ENCODE measurements at regions not wholly inside any gene's neighbourhood (a gene's known extent, or its start where the extent isn't known, plus 50 kb on each side); places are given as distances from the start of the nearest gene placed in this dataset.
A peak's percentile ranks its signal among the peaks of the same experiment; 100 is the strongest.
"Not testable (repeated sequence)": the region's sequence is repeated elsewhere in the genome, so short reads cannot be mapped to it uniquely, and the experiment has no call there.

DNA sequence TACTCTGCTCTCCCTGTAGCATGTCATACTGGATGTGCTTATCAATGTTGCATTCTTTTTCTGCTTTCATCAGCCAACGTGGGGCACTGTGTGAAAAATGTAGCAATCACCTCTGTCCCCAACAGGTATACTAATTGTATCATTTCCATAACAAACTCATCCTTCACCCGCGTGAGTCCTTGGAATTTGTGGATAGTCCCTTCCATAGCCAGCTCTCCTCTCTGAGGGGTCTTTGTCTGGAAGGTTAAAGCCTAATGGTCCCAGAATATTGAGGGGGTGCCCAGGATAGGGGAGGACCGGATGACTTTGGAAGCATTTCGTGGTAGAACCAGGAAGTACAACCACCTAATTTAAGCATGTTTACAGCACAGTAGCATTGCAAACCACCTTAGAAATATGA lies 124.6 kb downstream of the FOXB1 start:
- no peak overlapping the region for H3K4me3 ChIP-seq (ENCODE audit: low read depth, low read length)
- no peak for DNase-seq (ENCODE audit: low read depth)

DNA sequence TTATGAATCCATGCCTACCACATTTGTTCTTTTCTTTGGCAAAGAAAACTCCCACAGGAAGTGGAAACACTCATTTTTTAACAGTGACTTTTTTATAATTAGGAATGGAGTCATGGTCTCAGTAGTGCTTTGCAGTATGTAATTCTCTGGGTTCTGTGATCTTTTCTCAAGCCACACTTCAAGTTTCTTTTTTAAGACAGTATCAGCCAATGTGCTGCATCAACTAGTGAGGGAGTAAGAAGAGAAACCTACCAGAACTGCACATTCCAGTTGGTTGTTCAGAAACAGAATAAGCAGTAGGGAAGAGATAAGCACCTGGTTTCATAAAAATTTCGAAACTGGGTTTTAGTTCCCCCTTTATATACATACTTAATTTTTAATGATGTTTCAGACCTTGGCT lies 126.3 kb downstream of the FOXB1 start:
- no peak for DNase-seq (ENCODE audit: low read depth)
- no peak overlapping the region for H3K4me3 ChIP-seq (ENCODE audit: low read depth, low read length)

- DNase-seq (ENCODE audit: low read depth), result no peak
- no peak overlapping the region for H3K4me3 ChIP-seq (ENCODE audit: low read depth, low read length)
These were observed 126.7 kb downstream of the FOXB1 start for GRCh38 chr15:60130821-60131220.

- DNase-seq (ENCODE audit: low read depth), result no peak
- no peak overlapping the region for H3K4me3 ChIP-seq (ENCODE audit: low read depth, low read length)
These were observed 130.5 kb downstream of the FOXB1 start for GRCh38 chr15:60134609-60135008.

GRCh38 chr15:60135961-60136360 lies 131.8 kb downstream of the FOXB1 start:
- H3K4me3 ChIP-seq (ENCODE audit: low read depth, low read length), result no peak overlapping the region
- no peak for DNase-seq (ENCODE audit: low read depth)

DNA sequence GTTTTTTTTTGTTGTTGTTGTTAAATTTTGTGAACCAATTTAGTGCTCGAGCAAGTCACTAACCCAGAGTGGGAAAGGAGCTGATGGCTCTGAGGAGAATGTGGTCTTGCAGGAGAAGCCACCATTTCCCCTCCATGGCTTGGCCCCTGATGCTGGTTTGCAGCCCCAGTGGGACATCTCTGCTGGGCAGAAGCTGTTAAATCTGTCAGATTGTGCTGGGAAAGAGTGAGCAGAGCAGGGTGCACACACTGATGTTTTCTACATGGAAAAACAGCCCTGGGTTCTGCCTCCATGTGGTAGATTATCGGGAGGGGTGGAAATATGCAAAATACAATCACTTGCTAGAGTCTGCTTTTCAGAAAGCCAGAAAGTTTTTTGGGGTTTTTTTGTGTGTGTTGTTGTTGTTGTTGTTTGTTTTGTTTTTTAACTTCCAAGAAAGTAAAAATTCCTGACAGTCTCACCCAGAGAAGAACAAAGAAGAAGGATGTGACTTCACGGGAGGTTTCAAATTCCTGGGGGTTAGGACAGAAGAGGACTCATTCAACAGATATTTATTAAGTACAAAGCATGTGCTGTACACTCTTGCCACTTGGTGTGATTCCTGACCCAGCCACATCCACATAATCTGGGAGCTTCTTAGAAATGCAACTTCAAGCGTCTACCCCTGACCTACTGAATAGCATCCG lies 133.7 kb downstream of the FOXB1 start:
- DNase-seq (ENCODE audit: low read depth), result no peak
- H3K4me3 ChIP-seq (ENCODE audit: low read depth, low read length), result no peak overlapping the region

DNA sequence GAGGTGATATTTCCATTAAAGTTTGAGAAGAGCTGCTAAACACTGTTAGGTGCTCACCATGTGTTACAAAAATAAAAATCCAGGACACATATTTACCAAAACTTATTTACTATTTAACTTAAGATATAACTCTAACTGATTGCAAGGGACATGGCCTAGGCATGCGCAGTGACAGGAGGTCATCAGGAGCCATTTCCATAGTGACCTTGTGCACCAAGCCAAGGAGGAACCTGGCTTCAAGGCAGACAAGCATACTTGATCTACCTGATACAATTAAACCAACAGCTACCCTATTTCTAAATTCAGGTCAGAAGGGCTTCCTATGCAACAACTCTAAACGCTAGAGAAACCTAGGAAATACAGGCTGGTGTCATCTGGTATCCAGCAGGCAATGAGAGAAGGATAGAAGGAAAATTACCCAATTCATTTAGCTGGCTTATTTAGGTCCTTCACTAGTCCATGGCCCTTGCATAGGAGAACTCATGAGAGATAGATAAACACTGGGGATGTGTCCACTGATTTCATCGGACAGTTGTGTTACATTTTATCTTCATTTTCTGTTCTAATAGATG lies 134.4 kb downstream of the FOXB1 start:
- no peak overlapping the region for H3K4me3 ChIP-seq (ENCODE audit: low read depth, low read length)
- no peak for DNase-seq (ENCODE audit: low read depth)

DNA sequence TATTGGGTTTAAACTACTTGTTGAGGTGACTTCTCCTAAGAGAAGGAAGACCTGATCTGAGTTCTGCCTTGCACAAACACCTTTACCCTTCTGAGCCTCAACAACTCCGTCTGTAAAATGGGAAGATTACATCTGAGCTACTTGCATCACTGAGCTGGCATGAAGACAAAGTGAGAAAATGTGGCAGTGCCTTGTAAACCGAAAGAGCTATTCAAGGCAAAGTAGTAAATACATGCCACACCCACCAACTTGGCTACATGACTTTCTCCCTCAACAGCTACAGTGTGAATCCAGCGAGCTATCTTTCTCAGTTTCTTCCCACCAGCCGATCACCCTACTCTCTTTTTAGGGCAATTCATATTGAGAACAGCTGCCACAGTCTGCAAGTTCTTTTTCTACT lies 148.3 kb downstream of the FOXB1 start:
- DNase-seq (ENCODE audit: low read depth), result no peak
- no peak overlapping the region for H3K4me3 ChIP-seq (ENCODE audit: low read depth, low read length)

DNA sequence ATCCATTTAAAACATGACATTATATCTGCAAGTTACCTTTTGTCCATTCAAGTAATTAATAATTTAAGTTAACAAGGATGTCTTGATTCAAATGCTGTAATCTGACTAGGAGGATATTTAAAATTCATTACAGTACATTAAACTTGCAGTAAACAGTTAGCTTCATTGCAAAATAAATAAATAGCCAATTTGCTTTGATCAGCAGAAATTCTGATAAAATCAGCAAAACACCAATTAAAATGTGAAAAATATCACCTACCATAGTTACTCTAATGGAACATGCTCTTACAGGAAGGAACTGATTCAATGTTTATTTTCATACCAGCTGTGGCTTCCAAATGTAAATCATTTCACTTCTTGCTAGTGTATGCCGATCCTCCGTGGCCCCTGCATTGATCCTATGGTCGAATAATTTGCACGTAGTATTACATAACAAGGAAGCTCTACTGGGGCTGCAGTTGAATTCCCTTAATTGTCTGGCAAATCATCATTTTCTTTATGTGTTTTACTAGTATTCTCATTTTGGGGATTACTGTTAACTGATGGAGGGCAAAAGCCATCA lies 150.7 kb downstream of the FOXB1 start:
- DNase-seq (ENCODE audit: low read depth), result no peak
- no peak overlapping the region for H3K4me3 ChIP-seq (ENCODE audit: low read depth, low read length)

- DNase-seq (ENCODE audit: low read depth), result peak; percentile 10
- H3K4me3 ChIP-seq (ENCODE audit: low read depth, low read length), result no peak overlapping the region
These were observed 151.6 kb downstream of the FOXB1 start for GRCh38 chr15:60155661-60156060.

DNA sequence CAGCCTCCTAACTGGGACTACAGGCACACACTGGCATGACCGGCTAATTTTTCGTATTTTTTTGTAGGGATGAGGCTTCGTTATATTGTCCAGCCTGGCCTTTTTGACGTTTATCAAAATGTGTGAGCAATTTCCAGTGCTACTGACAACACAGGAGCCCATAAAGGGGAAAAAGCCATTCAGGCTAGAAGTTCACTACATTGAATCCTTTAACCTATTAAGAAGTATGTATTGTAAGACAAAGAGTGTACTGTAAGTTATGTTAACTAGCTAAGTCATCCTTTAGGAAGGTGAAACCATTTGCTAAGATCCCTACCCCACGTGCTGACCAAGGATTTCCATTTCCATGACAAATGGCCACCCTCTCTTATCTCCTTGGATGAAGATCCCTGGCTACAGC lies 156.8 kb downstream of the FOXB1 start:
- no peak overlapping the region for H3K4me3 ChIP-seq (ENCODE audit: low read depth, low read length)
- no peak for DNase-seq (ENCODE audit: low read depth)

GRCh38 chr15:60161704-60162103 lies 157.6 kb downstream of the FOXB1 start:
- no peak for DNase-seq (ENCODE audit: low read depth)
- no peak overlapping the region for H3K4me3 ChIP-seq (ENCODE audit: low read depth, low read length)

DNA sequence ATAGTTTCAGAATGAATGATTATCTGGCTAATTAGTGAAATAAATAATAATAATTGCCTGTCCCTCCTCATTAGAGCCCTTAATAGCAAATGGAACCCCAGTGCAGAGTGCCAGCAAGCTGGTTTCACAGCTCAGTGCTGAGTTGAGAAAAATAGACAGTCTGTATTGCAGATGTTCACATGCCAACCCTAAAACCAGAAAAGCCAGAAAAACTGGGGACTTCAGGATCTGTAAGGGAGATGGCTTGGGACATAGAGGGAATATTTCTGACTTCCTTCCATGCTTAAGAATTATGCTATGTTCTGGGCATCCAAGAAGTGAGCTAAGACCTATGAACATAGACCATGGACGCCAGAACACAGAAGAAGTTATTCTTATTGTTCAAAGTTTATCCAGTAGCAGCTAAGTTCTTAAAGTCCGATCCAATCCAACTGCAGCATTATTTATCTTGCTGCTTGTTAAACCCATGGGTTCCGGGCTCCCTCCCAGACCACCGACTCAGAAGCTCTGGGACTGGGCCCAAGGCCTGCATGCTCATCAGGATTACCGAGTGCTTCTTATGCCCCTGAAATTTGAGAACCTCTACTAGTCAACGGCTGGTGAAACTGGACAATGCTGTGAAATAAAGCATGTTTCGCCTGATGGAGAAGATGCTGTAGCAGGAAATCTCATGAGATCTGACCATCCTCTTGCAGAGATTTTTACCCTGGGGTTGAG lies 158.3 kb downstream of the FOXB1 start:
- no peak for DNase-seq (ENCODE audit: low read depth)
- H3K4me3 ChIP-seq (ENCODE audit: low read depth, low read length), result no peak overlapping the region

GRCh38 chr15:60162968-60163355 lies 158.9 kb downstream of the FOXB1 start:
- H3K4me3 ChIP-seq (ENCODE audit: low read depth, low read length), result no peak overlapping the region
- DNase-seq (ENCODE audit: low read depth), result no peak

GRCh38 chr15:60165111-60165510 lies 161.0 kb downstream of the FOXB1 start:
- H3K4me3 ChIP-seq (ENCODE audit: low read depth, low read length), result no peak overlapping the region
- no peak for DNase-seq (ENCODE audit: low read depth)

DNA sequence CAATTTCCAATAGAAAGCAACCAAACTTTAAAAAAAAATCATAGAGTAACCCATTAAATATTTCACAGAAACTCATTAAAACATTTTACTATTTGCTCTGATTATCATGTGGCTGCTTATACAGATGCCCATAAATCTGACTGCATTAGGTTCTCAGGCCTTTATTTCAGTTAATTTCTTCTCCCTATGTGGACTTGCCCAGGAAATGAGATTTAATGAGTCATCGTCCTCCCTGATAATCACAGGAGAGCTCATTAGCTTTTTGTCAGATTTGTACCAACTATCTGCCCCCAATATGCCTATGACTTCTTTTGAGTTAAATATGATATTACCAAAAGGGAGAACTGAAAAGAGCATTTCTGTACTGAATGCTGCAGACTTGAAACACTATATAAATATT lies 168.0 kb downstream of the FOXB1 start:
- no peak overlapping the region for H3K4me3 ChIP-seq (ENCODE audit: low read depth, low read length)
- no peak for DNase-seq (ENCODE audit: low read depth)

- H3K4me3 ChIP-seq (ENCODE audit: low read depth, low read length), result no peak overlapping the region
- peak; percentile 8 for DNase-seq (ENCODE audit: low read depth)
These were observed 175.8 kb downstream of the FOXB1 start for GRCh38 chr15:60179786-60180391.

GRCh38 chr15:60181957-60182356 lies 177.8 kb downstream of the FOXB1 start:
- not testable (repeated sequence) for DNase-seq (ENCODE audit: low read depth); H3K4me3 ChIP-seq (ENCODE audit: low read depth, low read length)

- DNase-seq (ENCODE audit: low read depth), result no peak
- no peak overlapping the region for H3K4me3 ChIP-seq (ENCODE audit: low read depth, low read length)
These were observed 179.3 kb downstream of the FOXB1 start for GRCh38 chr15:60183366-60183765.

DNA sequence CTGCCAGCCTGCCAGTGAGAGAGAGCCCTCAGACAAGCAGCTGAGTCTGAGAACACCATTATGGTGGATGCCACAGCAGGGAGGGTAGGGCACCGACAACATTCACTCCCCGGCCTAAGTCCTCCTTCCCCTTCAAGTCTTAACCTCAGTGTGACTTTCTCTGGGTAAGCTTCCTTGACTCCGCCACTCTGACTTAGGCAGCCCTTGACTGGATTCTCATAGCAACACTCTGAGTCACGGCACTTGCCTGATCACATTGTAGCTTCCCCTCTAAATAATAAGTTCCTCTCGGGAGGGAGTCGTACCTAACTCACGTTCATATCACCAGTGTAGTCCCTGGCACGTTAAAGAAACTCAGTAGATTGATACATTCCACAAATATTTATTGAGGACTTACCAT lies 180.5 kb downstream of the FOXB1 start:
- no peak for DNase-seq (ENCODE audit: low read depth)
- H3K4me3 ChIP-seq (ENCODE audit: low read depth, low read length), result no peak overlapping the region

All from skeletal muscle cell (primary cell).